H9 (cell line): ENCODE measurements at regions not wholly inside any gene's neighbourhood (a gene's known extent, or its start where the extent isn't known, plus 50 kb on each side); places are given as distances from the start of the nearest gene placed in this dataset.

Experiments used
- DNase-seq: peaks from one replicate; pipeline ENCODE4 v3.0.0-alpha.2; 2017
- H2AFZ ChIP-seq: one replicate; pipeline ENCODE4 v1.6.1; 2013; ENCODE audit warnings: mild to moderate bottlenecking, low read length, control low read depth, moderate library complexity
- H2AK5ac ChIP-seq: 2 replicates; pipeline ENCODE4 v1.6.1; 2013; ENCODE audit warnings: low read length, control low read depth, mixed read lengths; ENCODE audit not compliant: insufficient read length
- H2BK120ac ChIP-seq: one replicate; pipeline ENCODE4 v1.6.1; 2013; ENCODE audit warnings: low read depth, mild to moderate bottlenecking, low read length, control low read depth, inconsistent platforms; ENCODE audit not compliant: poor library complexity, severe bottlenecking
- H2BK12ac ChIP-seq: 2 replicates; pipeline ENCODE4 v1.6.1; 2013; ENCODE audit warnings: low read length, control low read depth, mixed read lengths, low read depth; ENCODE audit not compliant: insufficient read length
- H2BK15ac ChIP-seq: 2 replicates; pipeline ENCODE4 v1.6.1; 2013; ENCODE audit warnings: low read depth, low read length, control low read depth
- H2BK20ac ChIP-seq: one replicate; pipeline ENCODE4 v1.6.1; 2013; ENCODE audit warnings: low read depth, mild to moderate bottlenecking, low read length, control low read depth, inconsistent platforms; ENCODE audit not compliant: poor library complexity, severe bottlenecking
- H2BK5ac ChIP-seq: 2 replicates; pipeline ENCODE4 v1.6.1; 2013; ENCODE audit warnings: low read length, control low read depth, mixed read lengths; ENCODE audit not compliant: insufficient read length
- H3K14ac ChIP-seq: 2 replicates; pipeline ENCODE4 v1.6.1; 2013; ENCODE audit warnings: low read length, control low read depth; ENCODE audit not compliant: insufficient read depth
- H3K18ac ChIP-seq: 2 replicates; pipeline ENCODE4 v1.6.1; 2013; ENCODE audit warnings: low read depth, mild to moderate bottlenecking, mixed read lengths, low read length, control low read depth; ENCODE audit not compliant: insufficient read length
- H3K23ac ChIP-seq: 2 replicates; pipeline ENCODE4 v1.6.1; 2013; ENCODE audit warnings: low read length, control low read depth, mixed read lengths, low read depth; ENCODE audit not compliant: insufficient read length
- H3K23me2 ChIP-seq: 2 replicates; pipeline ENCODE4 v1.6.1; 2013; ENCODE audit warnings: low read depth, mild to moderate bottlenecking, mixed read lengths, low read length, control low read depth; ENCODE audit not compliant: insufficient read length, poor library complexity, severe bottlenecking
- H3K27ac ChIP-seq: 2 replicates; pipeline ENCODE4 v1.5.1; 2013; ENCODE audit warnings: low read length, control low read depth, mixed read lengths, low read depth; ENCODE audit not compliant: insufficient read length
- H3K27me3 ChIP-seq: 2 replicates; pipeline ENCODE4 v1.6.1; 2013; ENCODE audit warnings: low read length, control low read depth, inconsistent platforms; ENCODE audit not compliant: insufficient read depth
- H3K4ac ChIP-seq: 2 replicates; pipeline ENCODE4 v1.6.1; 2013; ENCODE audit warnings: low read depth, mild to moderate bottlenecking, control low read depth, inconsistent platforms, low read length, moderate library complexity
- H3K4me1 ChIP-seq: 2 replicates; pipeline ENCODE4 v1.6.1; 2013; ENCODE audit warnings: low read length, control low read depth, inconsistent platforms; ENCODE audit not compliant: insufficient read depth
- H3K4me2 ChIP-seq: 2 replicates; pipeline ENCODE4 v1.6.1; 2013; ENCODE audit warnings: low read length, control low read depth, mixed read lengths; ENCODE audit not compliant: insufficient read length, insufficient read depth
- H3K56ac ChIP-seq: 2 replicates; pipeline ENCODE4 v1.6.1; 2013; ENCODE audit warnings: low read depth, mild to moderate bottlenecking, mixed read lengths, low read length, control low read depth; ENCODE audit not compliant: insufficient read length
- H3K79me1 ChIP-seq: 2 replicates; pipeline ENCODE4 v1.6.1; 2013; ENCODE audit warnings: low read depth, mild to moderate bottlenecking, moderate library complexity, low read length, control low read depth, inconsistent platforms; ENCODE audit not compliant: insufficient read depth, poor library complexity, severe bottlenecking
- H3K79me2 ChIP-seq: 2 replicates; pipeline ENCODE4 v1.6.1; 2013; ENCODE audit warnings: low read length, control low read depth, inconsistent platforms; ENCODE audit not compliant: insufficient read depth
- H3K9ac ChIP-seq: 2 replicates; pipeline ENCODE4 v1.6.1; 2013; ENCODE audit warnings: low read length, control low read depth, mixed read lengths; ENCODE audit not compliant: insufficient read length; ENCODE audit errors: extremely low read depth
- H3K9me3 ChIP-seq: one replicate; pipeline ENCODE4 v1.6.1; 2013; ENCODE audit warnings: low read depth, low read length, inconsistent platforms; ENCODE audit not compliant: control insufficient read depth
- H3T11ph ChIP-seq: one replicate; pipeline ENCODE4 v1.6.1; 2013; ENCODE audit warnings: mild to moderate bottlenecking, low read length, control low read depth, inconsistent platforms
- H4K20me1 ChIP-seq: one replicate; pipeline ENCODE4 v1.6.1; 2013; ENCODE audit not compliant: control insufficient read depth, insufficient read length, insufficient read depth
- H4K5ac ChIP-seq: 2 replicates; pipeline ENCODE4 v1.6.1; 2013; ENCODE audit warnings: low read depth, mild to moderate bottlenecking, mixed read lengths, low read length, control low read depth; ENCODE audit not compliant: insufficient read length
- H4K8ac ChIP-seq: replicated peaks from 2 replicates; pipeline ENCODE4 v1.6.1; 2013; ENCODE audit warnings: low read length, control low read depth, mixed read lengths, low read depth; ENCODE audit not compliant: insufficient read length
- H4K91ac ChIP-seq: 2 replicates; pipeline ENCODE4 v1.6.1; 2013; ENCODE audit warnings: low read depth, mild to moderate bottlenecking, moderate library complexity, mixed read lengths, low read length, control low read depth; ENCODE audit not compliant: insufficient read length
- H3K27ac Mint-ChIP-seq, 3 experiments: 2 replicates in 2 of 3; 3 replicates in 1 of 3; pipeline ENCODE4 v1.8.0; 2020 to 2021; ENCODE audit warnings: mixed read lengths in 3 of 3, mild to moderate bottlenecking in 1 of 3, moderate library complexity in 1 of 3
- H3K27me3 Mint-ChIP-seq: 2 replicates; pipeline ENCODE4 v1.8.0; 2021; ENCODE audit warnings: low read depth, mild to moderate bottlenecking, moderate library complexity, mixed read lengths
- H3K36me3 Mint-ChIP-seq, 3 experiments: 2 replicates in 2 of 3; 3 replicates in 1 of 3; pipeline ENCODE4 v1.8.0; 2020 to 2021; ENCODE audit warnings: low read depth in 3 of 3, mixed read lengths in 3 of 3; ENCODE audit not compliant: insufficient read depth in 1 of 3
- H3K4me1 Mint-ChIP-seq, 2 experiments: 2 replicates each; pipeline ENCODE4 v1.8.0; 2020; ENCODE audit warnings: mixed read lengths in 2 of 2
- H3K4me3 Mint-ChIP-seq, 2 experiments: 2 replicates in 1 of 2; 3 replicates in 1 of 2; pipeline ENCODE4 v1.8.0; 2020 to 2021; ENCODE audit warnings: mild to moderate bottlenecking in 2 of 2, mixed read lengths in 2 of 2, moderate library complexity in 1 of 2
- H3K9me3 Mint-ChIP-seq, 2 experiments: 2 replicates in 1 of 2; 3 replicates in 1 of 2; pipeline ENCODE4 v1.8.0; 2020; ENCODE audit warnings: mild to moderate bottlenecking in 2 of 2, mixed read lengths in 2 of 2, moderate library complexity in 1 of 2
- CTCF ChIP-seq: fragments of 200-600 bp; sonication (generic); conservative IDR thresholded peaks from 3 replicates; pipeline ENCODE4 v1.8.0; 2021; ENCODE audit warnings: antibody characterized with exemption, mild to moderate bottlenecking
- WGBS: extraction: QIAGEN DNeasy Blood & Tissue Kit; methylation state at CpG from one replicate; pipeline ENCODE4 v1.1.7; 2013; ENCODE audit warnings: missing lambda C conversion rate, low lambda C conversion rate, mixed read lengths; ENCODE audit not compliant: insufficient read length; ENCODE audit errors: extremely low coverage; 5-methylcytosine and 5-hydroxymethylcytosine counted together

DNA sequence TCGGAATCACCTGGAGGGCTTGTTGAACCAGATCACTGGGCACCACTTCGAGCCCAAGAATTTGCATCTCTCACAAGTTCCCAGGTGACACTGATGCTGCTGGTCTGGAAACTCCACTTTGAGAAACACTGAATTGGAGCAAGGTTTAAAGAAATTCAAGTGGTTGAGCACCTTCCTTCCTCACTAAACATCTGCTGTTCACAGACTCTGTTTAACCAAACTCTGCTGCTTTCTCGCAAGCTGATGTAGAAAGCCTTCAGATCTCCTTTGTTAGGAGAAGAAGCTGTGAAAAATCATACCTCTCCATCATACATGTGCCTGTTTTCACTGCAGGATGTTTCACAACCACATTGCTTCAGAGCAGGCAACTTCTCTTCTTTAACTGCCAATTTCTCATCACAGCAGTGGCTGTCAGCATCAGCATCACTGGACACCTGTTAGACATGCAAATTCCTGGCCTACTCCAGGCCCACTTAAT is 87.5 kb upstream of the TOP1 start:
- no peak for TF ChIP-seq CTCF
- Histone ChIP-seq H4K20me1 (no peaks in the 10 kb centered on the region), H4K8ac (no peak overlapping the region), H3K79me1 (no peaks in the 10 kb centered on the region), H3K23ac (no peak overlapping the region), H3K27me3 (no peaks in the 10 kb centered on the region), H2BK20ac (no peak overlapping the region), H2BK120ac (no peak overlapping the region), H3K18ac (no peak overlapping the region), H2BK5ac (no peak overlapping the region), H3K9ac (no peak overlapping the region), H3K4ac (no peak overlapping the region), H3K14ac (no peak overlapping the region), H4K91ac (no peak overlapping the region), H3T11ph (no peak overlapping the region), H3K4me2 (no peak overlapping the region), H2AFZ (no peak overlapping the region), H2AK5ac (no peak overlapping the region), H3K27ac (no peak overlapping the region), H2BK12ac (no peak overlapping the region), H4K5ac (no peak overlapping the region), H3K23me2 (no peaks in the 10 kb centered on the region), H3K56ac (no peak overlapping the region), H3K79me2 (no peaks in the 10 kb centered on the region), H3K9me3 (no peaks in the 10 kb centered on the region), H3K4me1 (no peaks in the 10 kb centered on the region), H2BK15ac (no peak overlapping the region)
- no peak overlapping the region for H3K27ac Mint-ChIP-seq
- WGBS: no CpG with 5 or more reads among the region's 3 CpGs
- no peak overlapping the region for H3K4me3 Mint-ChIP-seq
- H3K27me3 Mint-ChIP-seq: peaks cover 11% of the 10 kb centered on the region
- no peak for DNase-seq
- H3K9me3 Mint-ChIP-seq: no peaks in the 10 kb centered on the region; a peak in 1 of 5 replicates
- peaks cover 2 to 17% of the 10 kb centered on the region in 2 experiments for H3K4me1 Mint-ChIP-seq
- no peaks in the 10 kb centered on the region; a peak in 1 of 7 replicates for H3K36me3 Mint-ChIP-seq
